ENCODE measurements at regions not wholly inside any gene's neighbourhood (a gene's known extent, or its start where the extent isn't known, plus 50 kb on each side); places are given as distances from the start of the nearest gene placed in this dataset.
A peak's percentile ranks its signal among the peaks of the same experiment; 100 is the strongest.
"Not testable (repeated sequence)": the region's sequence is repeated elsewhere in the genome, so short reads cannot be mapped to it uniquely, and the experiment has no call there.

- peak in 1 of 2 experiments; percentile 35 for DNase-seq
Measured at GRCh38 chr5:136615251-136616119, 250.1 kb upstream of the TRPC7 start.

GRCh38 chr5:136613230-136613629 is 247.9 kb upstream of the TRPC7 start:
- no peak for DNase-seq

- no peak for DNase-seq
Measured at GRCh38 chr5:136605638-136606037, 240.3 kb upstream of the TRPC7 start.

GRCh38 chr5:136600306-136600705 is 235.0 kb upstream of the TRPC7 start:
- DNase-seq = no peak

GRCh38 chr5:136598802-136599404 is 233.6 kb upstream of the TRPC7 start:
- DNase-seq = no peak

- DNase-seq = no peak
Measured at GRCh38 chr5:136594416-136594815, 229.1 kb upstream of the TRPC7 start.

- no peak for DNase-seq
Measured at GRCh38 chr5:136590581-136590980, 225.2 kb upstream of the TRPC7 start.

GRCh38 chr5:136586196-136586595 is 220.9 kb upstream of the TRPC7 start:
- no peak for DNase-seq

GRCh38 chr5:136584474-136584873 is 219.1 kb upstream of the TRPC7 start:
- DNase-seq = no peak

GRCh38 chr5:136579238-136579637 is 213.9 kb upstream of the TRPC7 start:
- no peak for DNase-seq

GRCh38 chr5:136569875-136570274 is 204.5 kb upstream of the TRPC7 start:
- DNase-seq = not testable (repeated sequence)

GRCh38 chr5:136565457-136565856 is 200.1 kb upstream of the TRPC7 start:
- not testable (repeated sequence) for DNase-seq

- DNase-seq = not testable (repeated sequence)
Measured at GRCh38 chr5:136565050-136565449, 199.7 kb upstream of the TRPC7 start.

GRCh38 chr5:136564431-136564830 is 199.1 kb upstream of the TRPC7 start:
- DNase-seq = not testable (repeated sequence)

- DNase-seq = no peak
Measured at GRCh38 chr5:136563489-136563888, 198.1 kb upstream of the TRPC7 start.

- DNase-seq = no peak
Measured at GRCh38 chr5:136560126-136560525, 194.8 kb upstream of the TRPC7 start.

GRCh38 chr5:136559651-136560050 is 194.3 kb upstream of the TRPC7 start:
- no peak for DNase-seq

- DNase-seq = not testable (repeated sequence)
Measured at GRCh38 chr5:136547096-136547495, 181.8 kb upstream of the TRPC7 start.

GRCh38 chr5:136546441-136546840 is 181.1 kb upstream of the TRPC7 start:
- not testable (repeated sequence) for DNase-seq

GRCh38 chr5:136545031-136545430 is 179.7 kb upstream of the TRPC7 start:
- DNase-seq = not testable (repeated sequence)

GRCh38 chr5:136538534-136538933 is 173.2 kb upstream of the TRPC7 start:
- DNase-seq = no peak

GRCh38 chr5:136529081-136529480 is 163.7 kb upstream of the TRPC7 start:
- no peak for DNase-seq

GRCh38 chr5:136528481-136529030 is 163.2 kb upstream of the TRPC7 start:
- no peak for DNase-seq

GRCh38 chr5:136527311-136527710 is 162.0 kb upstream of the TRPC7 start:
- DNase-seq = no peak

Data from SHP77 (cell line).